ENCODE measurements at regions not wholly inside any gene's neighbourhood (a gene's known extent, or its start where the extent isn't known, plus 50 kb on each side); places are given as distances from the start of the nearest gene placed in this dataset.
"Not testable (repeated sequence)": the region's sequence is repeated elsewhere in the genome, so short reads cannot be mapped to it uniquely, and the experiment has no call there.

GRCh38 chr9:90201766-90202165, 440.9 kb downstream of the DIRAS2 start:
- Mint-ChIP-seq H3K4me1 (ENCODE audit: low read depth) (no peaks in the 10 kb centered on the region), H3K36me3 (ENCODE audit: low read depth) (no peaks in the 10 kb centered on the region), H3K4me3 (no peak overlapping the region), H3K9me3 (peaks cover 6% of the 10 kb centered on the region), H3K27ac (no peak overlapping the region), H3K27me3 (no peaks in the 10 kb centered on the region)
- intact Hi-C loops (cut with micrococcal nuclease): no loop called here
- TF ChIP-seq CTCF (IDR thresholded peaks at IDR 0.05): no peak
- ATAC-seq (no peak), DNase-seq (no peak)
- ChIA-PET CTCF (interaction anchor here (0.7 kb wide), 1 partner anchor 10 kb away, joined by 3 read pairs; no protein-coding TSS in a partner anchor), POLR2A (interaction anchor here (0.6 kb wide), 1 partner anchor 1592 kb away, joined by 3 read pairs; no protein-coding TSS in a partner anchor)

DNA sequence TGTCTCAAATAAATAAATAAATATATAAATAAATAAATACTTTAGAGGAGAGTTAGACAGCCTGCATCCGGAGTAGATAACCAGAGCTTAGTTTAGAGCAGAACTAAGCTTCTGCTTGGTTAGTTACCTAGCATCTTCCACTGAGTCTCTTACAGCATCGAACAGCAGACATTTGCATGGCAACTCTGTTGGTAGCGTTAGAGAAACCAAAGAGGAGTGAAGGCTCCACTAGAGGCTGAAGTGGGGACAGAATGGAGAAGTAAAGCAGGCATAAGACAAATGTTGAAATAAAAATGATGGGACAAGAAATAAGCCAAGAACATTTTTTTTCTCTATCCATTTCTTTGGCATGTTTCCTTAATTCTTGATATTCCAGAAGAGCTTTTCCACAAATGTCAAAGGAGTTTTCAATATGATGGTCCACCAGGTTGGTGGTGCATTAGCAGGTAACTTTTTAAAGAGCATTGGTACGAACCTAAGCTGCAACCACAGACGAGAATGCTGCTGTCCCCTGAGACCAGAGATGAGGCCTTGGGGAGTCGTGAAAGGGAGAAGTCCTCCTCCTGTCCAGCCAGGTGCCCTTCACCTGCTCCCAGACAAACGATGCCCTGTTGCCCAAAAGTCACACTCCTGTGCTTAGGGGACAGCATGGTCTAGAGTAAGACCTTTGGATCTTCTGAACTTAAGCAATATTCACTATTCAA, 438.3 kb downstream of the DIRAS2 start:
- Mint-ChIP-seq H3K36me3 (ENCODE audit: low read depth) (no peaks in the 10 kb centered on the region), H3K27ac (no peak overlapping the region), H3K27me3 (no peaks in the 10 kb centered on the region), H3K9me3 (no peaks in the 10 kb centered on the region), H3K4me1 (ENCODE audit: low read depth) (no peaks in the 10 kb centered on the region), H3K4me3 (no peak overlapping the region)
- POLR2A ChIA-PET: no interaction called here
- no peak for ATAC-seq
- TF ChIP-seq CTCF (IDR thresholded peaks at IDR 0.05): no peak
- CTCF ChIA-PET: no interaction called here
- no peak for DNase-seq
- intact Hi-C loops (cut with micrococcal nuclease): no loop called here

GRCh38 chr9:90213045-90213444, 429.6 kb downstream of the DIRAS2 start:
- H3K36me3 Mint-ChIP-seq (ENCODE audit: low read depth); ATAC-seq; CTCF ChIA-PET; intact Hi-C loops (cut with micrococcal nuclease); H3K4me3 Mint-ChIP-seq; POLR2A ChIA-PET; H3K9me3 Mint-ChIP-seq; H3K27me3 Mint-ChIP-seq; H3K4me1 Mint-ChIP-seq (ENCODE audit: low read depth); DNase-seq; H3K27ac Mint-ChIP-seq: not testable (repeated sequence)

- Mint-ChIP-seq H3K9me3 (no peaks in the 10 kb centered on the region), H3K4me3 (no peak overlapping the region), H3K4me1 (ENCODE audit: low read depth) (no peaks in the 10 kb centered on the region), H3K27me3 (peaks cover 10% of the 10 kb centered on the region), H3K36me3 (ENCODE audit: low read depth) (no peaks in the 10 kb centered on the region), H3K27ac (no peak overlapping the region)
- DNase-seq (peak; percentile 55), ATAC-seq (peak; percentile 67)
- peak; percentile 58 for TF ChIP-seq CTCF (IDR thresholded peaks at IDR 0.05)
- CTCF ChIA-PET: no interaction called here
- POLR2A ChIA-PET: no interaction called here
- intact Hi-C loops (cut with micrococcal nuclease): loop anchor here (5.0 to 10.0 kb wide), 3 partner anchors 77 to 655 kb away; no protein-coding TSS in a partner anchor
Observed at GRCh38 chr9:90219548-90220118, 423.0 kb downstream of the DIRAS2 start.

- peak; percentile 16 for DNase-seq
- CTCF ChIA-PET; H3K27ac Mint-ChIP-seq; POLR2A ChIA-PET; H3K4me1 Mint-ChIP-seq (ENCODE audit: low read depth); H3K9me3 Mint-ChIP-seq; H3K27me3 Mint-ChIP-seq; ATAC-seq; H3K36me3 Mint-ChIP-seq (ENCODE audit: low read depth); H3K4me3 Mint-ChIP-seq: not testable (repeated sequence)
- intact Hi-C loops (cut with micrococcal nuclease): loop anchor here (10.0 kb wide), 2 partner anchors 543 to 653 kb away; no protein-coding TSS in a partner anchor
Observed at GRCh38 chr9:90221899-90222298, 420.7 kb downstream of the DIRAS2 start.

GRCh38 chr9:90226839-90227338, 415.7 kb downstream of the DIRAS2 start:
- H3K27me3 Mint-ChIP-seq; H3K4me1 Mint-ChIP-seq (ENCODE audit: low read depth); POLR2A ChIA-PET; ATAC-seq; H3K9me3 Mint-ChIP-seq; H3K36me3 Mint-ChIP-seq (ENCODE audit: low read depth); H3K27ac Mint-ChIP-seq; H3K4me3 Mint-ChIP-seq: not testable (repeated sequence)
- TF ChIP-seq CTCF (IDR thresholded peaks at IDR 0.05): peak; percentile 85
- CTCF ChIA-PET: interaction anchor here (0.6 to 1.2 kb wide), 2 partner anchors 10 to 644 kb away, joined by 3 to 4 read pairs; no protein-coding TSS in a partner anchor
- intact Hi-C loops (cut with micrococcal nuclease): loop anchor here (10.0 kb wide), 2 partner anchors 538 to 648 kb away; no protein-coding TSS in a partner anchor
- peak; percentile 83 for DNase-seq

- DNase-seq; ATAC-seq; POLR2A ChIA-PET; H3K27ac Mint-ChIP-seq; intact Hi-C loops (cut with micrococcal nuclease); H3K27me3 Mint-ChIP-seq; H3K36me3 Mint-ChIP-seq (ENCODE audit: low read depth); CTCF ChIA-PET; H3K4me3 Mint-ChIP-seq; H3K9me3 Mint-ChIP-seq; H3K4me1 Mint-ChIP-seq (ENCODE audit: low read depth): not testable (repeated sequence)
Observed at GRCh38 chr9:90233081-90233480, 409.5 kb downstream of the DIRAS2 start.

Measured in activated CD8-positive, alpha-beta T cell treated with anti-CD3 and anti-CD28 coated beads for 36 hours (primary cell).